ENCODE measurements at regions not wholly inside any gene's neighbourhood (a gene's known extent, or its start where the extent isn't known, plus 50 kb on each side); places are given as distances from the start of the nearest gene placed in this dataset.
A peak's percentile ranks its signal among the peaks of the same experiment; 100 is the strongest.

GRCh38 chr5:56499901-56500300 lies 266.8 kb upstream of the ANKRD55 start:
- H3K27ac ChIP-seq = peak overlapping the region in 2 of 10 donors; percentile 16 to 48
- DNase-seq (no peak), ATAC-seq (peak in 1 of 8 donors; percentile 53)
- no peak for TF ChIP-seq CTCF (IDR thresholded peaks at IDR 0.05)
- no peaks in the 10 kb centered on the region for H3K36me3 ChIP-seq
- H3K27me3 ChIP-seq = no peaks in the 10 kb centered on the region
- 55 to 62% methylated on average over 5 of the region's 5 CpGs for WGBS, 2 donors
- peaks cover 0 to 5% (median 0%) of the 10 kb centered on the region in 11 donors for H3K9me3 ChIP-seq
- intact Hi-C loops (cut with DNase I) = no loop called here
- H3K4me3 ChIP-seq = no peak overlapping the region
- peaks cover 0 to 53% (median 34%) of the 10 kb centered on the region in 9 donors for H3K4me1 ChIP-seq

GRCh38 chr5:56499491-56499890 lies 266.4 kb upstream of the ANKRD55 start:
- Histone ChIP-seq H3K36me3 (no peaks in the 10 kb centered on the region), H3K9me3 (peaks cover 0 to 5% (median 0%) of the 10 kb centered on the region in 11 donors), H3K4me3 (no peak overlapping the region), H3K27me3 (no peaks in the 10 kb centered on the region), H3K27ac (peak overlapping the region in 2 of 10 donors; percentile 16 to 48), H3K4me1 (peaks cover 0 to 56% (median 38%) of the 10 kb centered on the region in 9 donors)
- 55 to 66% methylated on average over 4 of the region's 4 CpGs for WGBS, 2 donors
- ATAC-seq = peak in 1 of 8 donors; percentile 10
- no peak for TF ChIP-seq CTCF (IDR thresholded peaks at IDR 0.05)
- DNase-seq = no peak
- intact Hi-C loops (cut with DNase I) = no loop called here

GRCh38 chr5:56498759-56499395 lies 265.7 kb upstream of the ANKRD55 start:
- peak in 3 of 8 donors; percentile 55 to 78 (median 65) for ATAC-seq

GRCh38 chr5:56496581-56497063 lies 263.5 kb upstream of the ANKRD55 start:
- ATAC-seq = peak in 2 of 8 donors; percentile 21 to 45
- 34 to 45% methylated on average over 5 of the region's 5 CpGs for WGBS, 2 donors
- TF ChIP-seq CTCF (IDR thresholded peaks at IDR 0.05) = no peak

More at GRCh38 chr5:56498759-56499395, 265.7 kb upstream of the ANKRD55 start:
- intact Hi-C loops (cut with DNase I) = no loop called here
- Histone ChIP-seq H3K36me3 (no peaks in the 10 kb centered on the region), H3K4me1 (peaks cover 0 to 62% (median 45%) of the 10 kb centered on the region in 9 donors), H3K27ac (peak overlapping the region in 2 of 10 donors; percentile 13 to 48), H3K9me3 (peaks cover 0 to 3% (median 0%) of the 10 kb centered on the region in 11 donors), H3K4me3 (no peak overlapping the region), H3K27me3 (no peaks in the 10 kb centered on the region)
- DNase-seq = peak in 1 of 2 donors; percentile 48
- 84 to 89% methylated on average over 24 of the region's 24 CpGs for WGBS, 2 donors
- TF ChIP-seq CTCF (IDR thresholded peaks at IDR 0.05) = no peak

More at GRCh38 chr5:56496581-56497063, 263.5 kb upstream of the ANKRD55 start:
- no peak for DNase-seq
- Histone ChIP-seq H3K36me3 (no peaks in the 10 kb centered on the region), H3K4me3 (no peak overlapping the region), H3K9me3 (no peaks in the 10 kb centered on the region), H3K27ac (peak overlapping the region in 3 of 10 donors; percentile 26 to 55 (median 38)), H3K4me1 (peaks cover 0 to 64% (median 42%) of the 10 kb centered on the region in 9 donors), H3K27me3 (no peaks in the 10 kb centered on the region)
- intact Hi-C loops (cut with DNase I) = no loop called here

Data from heart right ventricle (tissue), 16 donors.